Mesothelial cell of epicardium (in vitro differentiated cells): ENCODE measurements at regions not wholly inside any gene's neighbourhood (a gene's known extent, or its start where the extent isn't known, plus 50 kb on each side); places are given as distances from the start of the nearest gene placed in this dataset.

Experiments used
- DNase-seq, 2 experiments: peaks; one replicate each; pipeline ENCODE4 v3.0.0; 2021; ENCODE audit warnings: low spot score in 2 of 2; ENCODE audit not compliant: unreplicated experiment in 2 of 2
- H3K27ac Mint-ChIP-seq: 2 replicates; pipeline ENCODE4 v1.8.0; 2021; ENCODE audit warnings: mixed read lengths
- H3K27me3 Mint-ChIP-seq: 2 replicates; pipeline ENCODE4 v1.8.0; 2021; ENCODE audit warnings: low read depth, mixed read lengths
- H3K36me3 Mint-ChIP-seq: 2 replicates; pipeline ENCODE4 v1.8.0; 2021; ENCODE audit warnings: mixed read lengths
- H3K4me1 Mint-ChIP-seq: 2 replicates; pipeline ENCODE4 v1.8.0; 2021; ENCODE audit warnings: mixed read lengths
- H3K4me3 Mint-ChIP-seq: 2 replicates; pipeline ENCODE4 v1.8.0; 2021; ENCODE audit warnings: mild to moderate bottlenecking, moderate library complexity, mixed read lengths
- H3K9me3 Mint-ChIP-seq: 2 replicates; pipeline ENCODE4 v1.8.0; 2021; ENCODE audit warnings: mixed read lengths
- TF ChIP-seq, protein P1 (sequence below): fragments of 200-600 bp; sonication (generic); IDR thresholded peaks from one replicate; pipeline ENCODE4 v1.5.0; 2021; ENCODE audit warnings: antibody characterized with exemption; ENCODE audit not compliant: unreplicated experiment

DNA sequence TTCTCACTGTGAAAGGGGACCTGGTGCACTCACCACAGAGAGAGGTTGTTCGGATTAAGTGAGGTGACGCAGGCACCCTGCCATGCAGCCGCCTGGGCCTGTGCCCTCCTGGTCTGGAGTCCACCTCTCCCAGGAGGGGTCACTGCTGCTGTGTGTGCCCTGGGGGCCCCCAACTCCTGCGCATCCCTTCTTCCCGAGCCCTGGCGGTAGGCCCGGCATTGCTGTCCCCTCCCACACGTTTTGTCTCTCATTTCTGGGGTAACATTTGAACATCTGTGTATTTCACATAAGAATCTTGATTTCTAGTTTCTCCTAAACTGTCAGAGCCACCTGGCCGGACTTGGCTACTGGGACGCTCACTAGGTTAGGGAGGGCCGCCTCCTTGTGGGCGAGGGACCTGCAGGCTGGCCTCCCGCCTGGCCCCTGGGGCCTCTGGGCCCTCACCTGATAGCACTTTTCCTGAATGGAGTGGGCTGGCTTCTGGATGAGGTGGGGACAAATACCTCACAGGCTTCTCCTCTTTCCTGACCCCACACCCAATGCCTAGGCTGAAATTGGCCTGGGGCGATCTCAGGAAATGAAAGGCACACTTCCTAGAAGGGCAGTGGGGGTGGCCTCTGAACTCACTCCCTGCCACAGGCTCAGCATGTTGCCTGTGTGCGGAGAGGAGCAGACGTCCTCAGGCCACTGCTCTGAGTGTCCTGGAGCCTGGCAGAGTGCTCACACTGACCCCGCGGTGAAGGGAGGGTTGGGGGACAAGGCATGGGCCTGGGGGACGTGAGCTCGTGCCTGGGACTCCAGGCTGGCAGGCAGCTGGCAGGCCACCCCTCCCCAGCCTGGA, 104.2 kb upstream of the PRR23E start:
- no peak overlapping the region for H3K4me3 Mint-ChIP-seq
- H3K4me1 Mint-ChIP-seq: no peaks in the 10 kb centered on the region
- no peak for DNase-seq
- no peak overlapping the region for H3K27ac Mint-ChIP-seq
- no peaks in the 10 kb centered on the region for H3K9me3 Mint-ChIP-seq
- TF ChIP-seq, protein P1, sequence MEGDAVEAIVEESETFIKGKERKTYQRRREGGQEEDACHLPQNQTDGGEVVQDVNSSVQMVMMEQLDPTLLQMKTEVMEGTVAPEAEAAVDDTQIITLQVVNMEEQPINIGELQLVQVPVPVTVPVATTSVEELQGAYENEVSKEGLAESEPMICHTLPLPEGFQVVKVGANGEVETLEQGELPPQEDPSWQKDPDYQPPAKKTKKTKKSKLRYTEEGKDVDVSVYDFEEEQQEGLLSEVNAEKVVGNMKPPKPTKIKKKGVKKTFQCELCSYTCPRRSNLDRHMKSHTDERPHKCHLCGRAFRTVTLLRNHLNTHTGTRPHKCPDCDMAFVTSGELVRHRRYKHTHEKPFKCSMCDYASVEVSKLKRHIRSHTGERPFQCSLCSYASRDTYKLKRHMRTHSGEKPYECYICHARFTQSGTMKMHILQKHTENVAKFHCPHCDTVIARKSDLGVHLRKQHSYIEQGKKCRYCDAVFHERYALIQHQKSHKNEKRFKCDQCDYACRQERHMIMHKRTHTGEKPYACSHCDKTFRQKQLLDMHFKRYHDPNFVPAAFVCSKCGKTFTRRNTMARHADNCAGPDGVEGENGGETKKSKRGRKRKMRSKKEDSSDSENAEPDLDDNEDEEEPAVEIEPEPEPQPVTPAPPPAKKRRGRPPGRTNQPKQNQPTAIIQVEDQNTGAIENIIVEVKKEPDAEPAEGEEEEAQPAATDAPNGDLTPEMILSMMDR: no peak
- no peaks in the 10 kb centered on the region for H3K36me3 Mint-ChIP-seq
- peaks cover 19% of the 10 kb centered on the region for H3K27me3 Mint-ChIP-seq

DNA sequence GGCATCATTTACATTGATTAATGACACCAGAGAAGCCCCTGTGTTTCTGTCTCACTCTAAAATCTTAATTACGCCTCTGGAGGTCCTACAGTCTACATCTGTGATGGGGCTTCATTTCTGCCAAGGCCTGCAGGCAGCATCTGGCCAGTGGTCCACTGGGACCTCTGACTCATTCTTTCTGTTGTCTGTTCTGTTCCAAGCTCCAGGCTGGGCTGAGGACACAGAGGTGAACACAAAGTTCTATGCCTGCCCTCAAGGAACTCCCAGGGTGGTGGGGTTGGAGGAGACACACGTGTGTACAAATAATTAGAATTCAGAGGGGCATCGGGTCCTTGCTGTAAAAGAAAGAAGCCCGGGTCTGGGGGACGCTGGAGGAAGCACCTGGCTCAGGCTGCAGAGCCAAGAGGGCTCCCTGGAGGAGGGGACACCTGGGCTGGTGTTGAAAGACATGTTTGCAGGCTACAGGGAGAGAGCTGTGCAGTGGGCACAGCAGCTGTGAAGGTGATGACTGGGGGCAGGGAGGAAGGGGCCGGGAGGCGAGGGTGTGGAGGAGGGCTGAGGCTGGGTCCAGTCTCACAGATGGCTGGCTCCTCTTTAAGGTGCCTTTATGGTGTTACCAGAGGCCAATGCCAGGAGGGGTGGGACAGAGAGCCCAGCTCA, 103.3 kb upstream of the PRR23E start:
- no peak for DNase-seq
- Mint-ChIP-seq H3K27ac (no peak overlapping the region), H3K4me1 (no peaks in the 10 kb centered on the region), H3K27me3 (peaks cover 11% of the 10 kb centered on the region), H3K4me3 (no peak overlapping the region), H3K36me3 (no peaks in the 10 kb centered on the region), H3K9me3 (no peaks in the 10 kb centered on the region)
- TF ChIP-seq, protein P1: no peak

DNA sequence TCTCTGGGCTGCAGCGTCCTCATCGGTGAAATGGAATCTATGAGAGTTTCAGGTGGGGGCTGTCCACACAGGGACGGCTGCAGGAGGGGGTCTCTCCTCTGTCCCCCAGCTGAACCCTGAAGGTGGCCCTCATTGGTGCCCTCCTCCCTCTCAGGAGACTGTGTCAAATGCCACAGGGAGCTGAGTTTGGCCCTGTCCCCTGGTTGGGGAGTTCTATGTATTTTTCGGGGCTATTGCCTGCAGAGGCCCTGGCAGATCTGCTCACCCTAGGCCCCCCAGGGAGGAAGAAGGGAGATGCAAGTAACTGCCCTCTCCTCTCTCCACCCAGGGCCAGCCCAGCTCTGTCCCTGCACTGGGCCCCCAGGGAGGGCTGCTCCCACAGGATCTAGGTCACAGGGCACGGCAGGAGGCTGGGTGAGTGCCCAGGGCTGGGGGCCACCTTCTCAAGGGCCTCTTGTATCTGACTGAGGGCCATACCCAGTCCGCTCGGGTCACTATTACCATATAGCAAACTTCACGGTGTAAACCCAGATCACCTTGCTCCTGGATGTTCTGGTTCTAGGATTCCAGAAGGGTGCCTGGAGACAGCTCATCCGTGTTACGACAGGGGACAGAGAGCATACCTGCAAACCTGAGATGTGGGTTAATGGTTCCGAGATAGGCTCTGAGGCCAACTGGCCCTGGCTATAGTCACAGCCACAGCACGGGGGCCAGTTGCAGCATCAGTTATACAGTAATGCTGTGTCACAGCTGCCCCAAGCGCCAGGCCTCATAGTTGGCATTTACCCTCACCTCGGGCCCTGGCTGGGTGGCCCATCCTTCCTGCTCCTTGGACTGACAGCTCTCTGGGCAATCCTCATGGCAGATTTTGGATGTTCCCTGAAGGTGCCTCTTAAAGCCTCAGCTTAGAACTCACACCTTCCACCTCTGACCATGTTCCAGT, 102.4 kb upstream of the PRR23E start:
- peaks cover 2% of the 10 kb centered on the region for H3K36me3 Mint-ChIP-seq
- H3K27me3 Mint-ChIP-seq: peaks cover 11% of the 10 kb centered on the region
- no peak overlapping the region for H3K4me3 Mint-ChIP-seq
- H3K9me3 Mint-ChIP-seq: peaks cover 5% of the 10 kb centered on the region
- TF ChIP-seq, protein P1: no peak
- no peaks in the 10 kb centered on the region for H3K4me1 Mint-ChIP-seq
- DNase-seq: no peak
- H3K27ac Mint-ChIP-seq: no peak overlapping the region

DNA sequence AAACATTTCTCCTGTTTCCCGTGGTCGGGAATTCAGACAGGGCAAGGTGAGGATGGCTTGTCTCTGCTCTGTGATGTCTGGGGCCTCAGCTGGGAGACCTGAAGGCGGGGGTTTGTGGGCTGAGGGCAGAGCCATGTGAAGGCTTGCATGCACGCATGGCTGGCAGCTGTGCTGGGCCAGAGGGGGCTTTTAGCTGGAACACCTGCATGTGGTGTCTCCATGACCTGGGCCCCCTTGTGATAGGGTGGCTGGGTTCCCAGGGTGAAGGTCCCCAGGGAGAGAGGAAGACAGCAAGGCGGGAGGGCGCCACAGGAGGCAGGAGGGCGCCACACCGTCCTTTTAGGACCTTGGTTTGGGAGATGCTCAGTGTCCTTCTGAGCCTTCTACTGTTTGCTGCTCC, 101.6 kb upstream of the PRR23E start:
- Mint-ChIP-seq H3K4me3 (no peak overlapping the region), H3K4me1 (no peaks in the 10 kb centered on the region), H3K9me3 (peaks cover 6% of the 10 kb centered on the region), H3K27ac (no peak overlapping the region), H3K36me3 (peaks cover 2% of the 10 kb centered on the region), H3K27me3 (peaks cover 10% of the 10 kb centered on the region)
- TF ChIP-seq, protein P1: no peak
- no peak for DNase-seq

DNA sequence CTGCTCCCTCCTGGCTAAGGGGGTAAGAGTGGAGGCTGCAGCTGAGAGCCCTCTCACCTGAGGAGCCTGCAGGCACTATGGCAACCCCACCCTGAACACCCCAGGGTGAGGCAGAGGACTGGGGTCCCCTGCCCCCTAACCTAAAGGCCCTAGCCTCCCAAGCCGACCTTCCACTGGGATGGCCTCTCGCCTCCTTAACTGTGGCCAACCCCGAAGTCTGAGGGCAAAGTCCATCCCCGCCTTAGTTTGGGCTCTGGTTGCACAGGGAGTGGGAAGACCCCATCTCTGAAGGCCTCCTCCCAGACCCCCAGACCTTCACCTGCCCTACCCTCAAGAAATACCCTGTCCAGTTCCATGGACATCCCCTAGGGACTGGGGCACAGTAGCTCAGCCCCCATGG, 100.6 kb upstream of the PRR23E start:
- Mint-ChIP-seq H3K4me3 (no peak overlapping the region), H3K4me1 (no peaks in the 10 kb centered on the region), H3K36me3 (peaks cover 2% of the 10 kb centered on the region), H3K9me3 (peaks cover 6% of the 10 kb centered on the region), H3K27me3 (peaks cover 7% of the 10 kb centered on the region), H3K27ac (no peak overlapping the region)
- no peak for DNase-seq
- TF ChIP-seq, protein P1: no peak
